ENCODE measurements at regions not wholly inside any gene's neighbourhood (a gene's known extent, or its start where the extent isn't known, plus 50 kb on each side); places are given as distances from the start of the nearest gene placed in this dataset.
A peak's percentile ranks its signal among the peaks of the same experiment; 100 is the strongest.
"Not testable (repeated sequence)": the region's sequence is repeated elsewhere in the genome, so short reads cannot be mapped to it uniquely, and the experiment has no call there.

GRCh38 chr7:119868387-119868786 lies 404.6 kb upstream of the KCND2 start:
- Histone ChIP-seq H3F3A (ENCODE audit: insufficient read depth, low read length, poor library complexity, severe bottlenecking) (no peaks in the 10 kb centered on the region), H3K9me2 (ENCODE audit: insufficient read depth, low read length) (no peaks in the 10 kb centered on the region), H3K9ac (ENCODE audit: low read length) (no peak overlapping the region), H3K36me3 (ENCODE audit: insufficient read depth, low read length) (no peaks in the 10 kb centered on the region), H3K27me3 (ENCODE audit: insufficient read depth, low read depth, low read length) (no peaks in the 10 kb centered on the region), H3K79me2 (replicated peaks; ENCODE audit: insufficient read depth, low read length) (no peaks in the 10 kb centered on the region), H3K4me3 (ENCODE audit: low read length) (no peak overlapping the region), H4K20me1 (ENCODE audit: insufficient read depth) (no peaks in the 10 kb centered on the region), H3K4me2 (ENCODE audit: low read length) (no peak overlapping the region), H3K27ac (ENCODE audit: low read length) (no peak overlapping the region), H2AFZ (ENCODE audit: low read depth, low read length) (no peak overlapping the region), H3K9me3 (ENCODE audit: low read length) (no peaks in the 10 kb centered on the region)
- no peak for TF ChIP-seq EZH2 (IDR thresholded peaks at IDR 0.05; ENCODE audit: borderline replicate concordance, insufficient read depth, low read length, poor library complexity, severe bottlenecking)
- no peak for TF ChIP-seq RAD21 (conservative IDR thresholded peaks at IDR 0.05)
- no peak for TF ChIP-seq MXI1 (conservative IDR thresholded peaks at IDR 0.05; ENCODE audit: poor library complexity, severe bottlenecking)
- no peak for TF ChIP-seq REST (IDR thresholded peaks at IDR 0.05; ENCODE audit: borderline replicate concordance)
- no peak for TF ChIP-seq TAF1 (IDR thresholded peaks at IDR 0.05; ENCODE audit: low read depth)
- TF ChIP-seq SMC3 (conservative IDR thresholded peaks at IDR 0.05; ENCODE audit: poor library complexity) = no peak
- no peak for TF ChIP-seq CTCF (IDR thresholded peaks at IDR 0.05; ENCODE audit: poor library complexity, severe bottlenecking)
- no peak for TF ChIP-seq POLR2AphosphoS5 (IDR thresholded peaks at IDR 0.05)
- TF ChIP-seq EP300 (conservative IDR thresholded peaks at IDR 0.05; ENCODE audit: poor library complexity, severe bottlenecking) = no peak

- H2AFZ ChIP-seq (ENCODE audit: low read depth, low read length) = no peak overlapping the region
These were observed 393.1 kb upstream of the KCND2 start for GRCh38 chr7:119879835-119880234.

GRCh38 chr7:119886007-119886406 lies 387.0 kb upstream of the KCND2 start:
- no peak overlapping the region for H3K4me2 ChIP-seq (ENCODE audit: low read length)
- TF ChIP-seq EZH2 (IDR thresholded peaks at IDR 0.05; ENCODE audit: borderline replicate concordance, insufficient read depth, low read length, poor library complexity, severe bottlenecking) = no peak

More at GRCh38 chr7:119879835-119880234, 393.1 kb upstream of the KCND2 start:
- Histone ChIP-seq H3K4me3 (ENCODE audit: low read length) (no peak overlapping the region), H3K9ac (ENCODE audit: low read length) (no peak overlapping the region), H3K9me3 (ENCODE audit: low read length) (no peaks in the 10 kb centered on the region), H4K20me1 (ENCODE audit: insufficient read depth) (no peaks in the 10 kb centered on the region), H3K36me3 (ENCODE audit: insufficient read depth, low read length) (no peaks in the 10 kb centered on the region), H3K27me3 (ENCODE audit: insufficient read depth, low read depth, low read length) (no peaks in the 10 kb centered on the region), H3K79me2 (replicated peaks; ENCODE audit: insufficient read depth, low read length) (no peaks in the 10 kb centered on the region), H3K4me2 (ENCODE audit: low read length) (no peak overlapping the region), H3K27ac (ENCODE audit: low read length) (no peak overlapping the region), H3K9me2 (ENCODE audit: insufficient read depth, low read length) (no peaks in the 10 kb centered on the region), H3F3A (ENCODE audit: insufficient read depth, low read length, poor library complexity, severe bottlenecking) (no peaks in the 10 kb centered on the region)
- no peak for TF ChIP-seq RAD21 (conservative IDR thresholded peaks at IDR 0.05)
- TF ChIP-seq POLR2AphosphoS5 (IDR thresholded peaks at IDR 0.05) = peak; percentile 50

GRCh38 chr7:119886525-119886924 lies 386.4 kb upstream of the KCND2 start:
- not testable (repeated sequence) for H3K27ac ChIP-seq (ENCODE audit: low read length); H3K27me3 ChIP-seq (ENCODE audit: insufficient read depth, low read depth, low read length); H3K9me2 ChIP-seq (ENCODE audit: insufficient read depth, low read length); H3K79me2 ChIP-seq (replicated peaks; ENCODE audit: insufficient read depth, low read length); H4K20me1 ChIP-seq (ENCODE audit: insufficient read depth); H3K9ac ChIP-seq (ENCODE audit: low read length); H3K9me3 ChIP-seq (ENCODE audit: low read length); H3K4me2 ChIP-seq (ENCODE audit: low read length); H3K36me3 ChIP-seq (ENCODE audit: insufficient read depth, low read length); H3K4me3 ChIP-seq (ENCODE audit: low read length); H3F3A ChIP-seq (ENCODE audit: insufficient read depth, low read length, poor library complexity, severe bottlenecking); H2AFZ ChIP-seq (ENCODE audit: low read depth, low read length)

More at GRCh38 chr7:119886007-119886406, 387.0 kb upstream of the KCND2 start:
- Histone ChIP-seq H3K9me2 (ENCODE audit: insufficient read depth, low read length) (no peaks in the 10 kb centered on the region), H3K27ac (ENCODE audit: low read length) (no peak overlapping the region), H3K9me3 (ENCODE audit: low read length) (no peaks in the 10 kb centered on the region), H3K4me3 (ENCODE audit: low read length) (no peak overlapping the region), H4K20me1 (ENCODE audit: insufficient read depth) (no peaks in the 10 kb centered on the region), H3K9ac (ENCODE audit: low read length) (no peak overlapping the region), H2AFZ (ENCODE audit: low read depth, low read length) (no peak overlapping the region), H3K36me3 (ENCODE audit: insufficient read depth, low read length) (no peaks in the 10 kb centered on the region), H3F3A (ENCODE audit: insufficient read depth, low read length, poor library complexity, severe bottlenecking) (no peaks in the 10 kb centered on the region), H3K27me3 (ENCODE audit: insufficient read depth, low read depth, low read length) (no peaks in the 10 kb centered on the region), H3K79me2 (replicated peaks; ENCODE audit: insufficient read depth, low read length) (no peaks in the 10 kb centered on the region)

Data from neural cell (in vitro differentiated cells).